DOHH2 (cell line): ENCODE measurements at regions not wholly inside any gene's neighbourhood (a gene's known extent, or its start where the extent isn't known, plus 50 kb on each side); places are given as distances from the start of the nearest gene placed in this dataset.

Experiments used
- H3F3A ChIP-seq: fragments of 200-600 bp; sonication (generic), shearing (Covaris generic); 2 replicates; pipeline ENCODE4 v1.6.0; 2016; ENCODE audit warnings: antibody characterized with exemption, mild to moderate bottlenecking; ENCODE audit not compliant: control insufficient read depth, insufficient read depth
- H3K27ac ChIP-seq: fragments of 200-600 bp; sonication (generic); 2 replicates; pipeline ENCODE4 v1.5.1; 2014; ENCODE audit warnings: low read depth, mild to moderate bottlenecking, low read length, moderate library complexity
- H3K27me3 ChIP-seq: fragments of 200-600 bp; sonication (generic); 2 replicates; pipeline ENCODE4 v1.6.1; 2014; ENCODE audit warnings: mild to moderate bottlenecking, low read length, mixed read lengths; ENCODE audit not compliant: control insufficient read depth
- H3K36me3 ChIP-seq: fragments of 200-600 bp; sonication (generic); 2 replicates; pipeline ENCODE4 v1.6.1; 2014; ENCODE audit warnings: mild to moderate bottlenecking, low read length, moderate library complexity, mixed read lengths; ENCODE audit not compliant: control insufficient read depth
- H3K4me1 ChIP-seq: fragments of 200-600 bp; sonication (generic); 2 replicates; pipeline ENCODE4 v1.6.1; 2014; ENCODE audit warnings: mild to moderate bottlenecking, low read length, mixed read lengths; ENCODE audit not compliant: control insufficient read depth
- H3K4me2 ChIP-seq: fragments of 200-600 bp; sonication (generic); 2 replicates; pipeline ENCODE4 v1.6.0; 2014; ENCODE audit warnings: mild to moderate bottlenecking, low read length, moderate library complexity
- H3K4me3 ChIP-seq: fragments of 200-600 bp; sonication (generic); 2 replicates; pipeline ENCODE4 v1.5.1; 2014; ENCODE audit warnings: mild to moderate bottlenecking, low read length, mixed read lengths
- H3K79me2 ChIP-seq: fragments of 200-600 bp; sonication (generic); 2 replicates; pipeline ENCODE4 v1.6.1; 2014; ENCODE audit warnings: mild to moderate bottlenecking, low read length, mixed read lengths; ENCODE audit not compliant: control insufficient read depth
- H3K9me2 ChIP-seq: fragments of 200-600 bp; sonication (generic); replicated peaks from 2 replicates; pipeline ENCODE4 v1.6.1; 2014; ENCODE audit warnings: mild to moderate bottlenecking, low read length, mixed read lengths; ENCODE audit not compliant: control insufficient read depth
- H3K9me3 ChIP-seq: fragments of 200-600 bp; sonication (generic); 2 replicates; pipeline ENCODE4 v1.6.1; 2014; ENCODE audit warnings: antibody characterized with exemption, low read length, mixed read lengths; ENCODE audit not compliant: control insufficient read depth, insufficient read depth
- H4K20me1 ChIP-seq: fragments of 200-600 bp; sonication (generic); 2 replicates; pipeline ENCODE4 v1.6.0; 2014; ENCODE audit warnings: low read depth, mild to moderate bottlenecking, antibody characterized with exemption, low read length, moderate library complexity; ENCODE audit not compliant: control insufficient read depth, insufficient read depth
- CTCF ChIP-seq: fragments of 200-600 bp; sonication (generic); IDR thresholded peaks from one replicate; pipeline ENCODE4 v1.5.1; 2014; ENCODE audit warnings: antibody characterized with exemption, mild to moderate bottlenecking, low read depth, low read length; ENCODE audit not compliant: poor library complexity, severe bottlenecking
- EZH2phosphoT487 ChIP-seq: fragments of 200-600 bp; sonication (generic); IDR thresholded peaks from 2 replicates; pipeline ENCODE4 v1.6.1; 2017; ENCODE audit warnings: borderline replicate concordance, mild to moderate bottlenecking, antibody characterized with exemption, low read length, moderate library complexity, mixed read lengths

DNA sequence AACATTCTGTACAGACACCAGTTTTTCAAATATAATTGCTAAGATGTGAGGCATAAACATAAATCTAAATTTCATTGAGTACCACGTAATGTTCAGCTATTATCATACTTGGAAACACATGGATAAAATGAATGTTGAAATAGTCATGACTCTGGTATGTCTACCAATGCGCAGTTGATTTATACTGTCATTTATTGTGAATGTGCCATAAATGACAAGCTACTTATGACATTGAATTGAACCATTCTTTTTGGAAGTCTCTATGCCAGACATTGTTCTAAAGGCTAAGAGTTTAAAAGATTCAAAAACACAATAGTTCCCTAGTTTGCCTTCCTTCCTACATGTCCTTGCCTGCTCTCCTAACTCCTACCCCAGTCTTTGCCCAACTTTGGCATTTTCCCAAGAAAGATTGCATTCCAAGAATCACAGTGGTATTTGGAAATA, 96.6 kb upstream of the DMD start:
- H4K20me1 ChIP-seq, result no peaks in the 10 kb centered on the region
- no peaks in the 10 kb centered on the region for H3K9me2 ChIP-seq
- no peak for TF ChIP-seq CTCF
- no peak for TF ChIP-seq EZH2phosphoT487
- no peaks in the 10 kb centered on the region for H3K36me3 ChIP-seq
- H3K4me2 ChIP-seq, result no peak overlapping the region
- H3K4me1 ChIP-seq, result peaks cover 4% of the 10 kb centered on the region
- H3K27me3 ChIP-seq, result no peaks in the 10 kb centered on the region
- H3K27ac ChIP-seq, result no peak overlapping the region
- H3K9me3 ChIP-seq, result no peaks in the 10 kb centered on the region
- H3K4me3 ChIP-seq, result no peak overlapping the region
- H3F3A ChIP-seq, result no peaks in the 10 kb centered on the region
- no peaks in the 10 kb centered on the region for H3K79me2 ChIP-seq

- no peaks in the 10 kb centered on the region for H4K20me1 ChIP-seq
- no peaks in the 10 kb centered on the region for H3K36me3 ChIP-seq
- H3K9me3 ChIP-seq, result no peaks in the 10 kb centered on the region
- H3K4me2 ChIP-seq, result no peak overlapping the region
- no peaks in the 10 kb centered on the region for H3K9me2 ChIP-seq
- no peak overlapping the region for H3K4me3 ChIP-seq
- no peaks in the 10 kb centered on the region for H3K79me2 ChIP-seq
- H3K4me1 ChIP-seq, result no peaks in the 10 kb centered on the region
- no peaks in the 10 kb centered on the region for H3K27me3 ChIP-seq
- TF ChIP-seq EZH2phosphoT487, result no peak
- TF ChIP-seq CTCF, result no peak
- H3F3A ChIP-seq, result no peaks in the 10 kb centered on the region
- H3K27ac ChIP-seq, result no peak overlapping the region
Observed at GRCh38 chrX:33298622-33299021, 87.3 kb upstream of the DMD start.

DNA sequence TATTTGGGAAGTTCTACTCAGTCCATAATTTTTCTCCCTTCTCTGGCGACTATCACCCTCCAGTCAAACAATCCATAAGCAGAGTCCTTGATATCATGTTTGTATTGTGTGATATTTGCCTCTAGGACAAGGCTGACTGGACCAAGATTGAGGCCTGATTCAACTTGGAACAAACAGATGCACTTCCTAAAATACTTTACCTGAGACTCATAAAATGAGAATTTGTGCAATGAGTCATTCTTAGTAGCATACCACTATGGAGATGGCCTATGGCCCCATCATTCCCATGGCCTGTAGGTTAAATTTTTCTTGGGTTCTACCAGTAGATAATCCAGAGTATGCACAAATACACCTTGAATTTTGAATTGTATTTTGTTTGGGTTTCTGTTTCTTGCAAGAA, 74.2 kb upstream of the DMD start:
- H3K79me2 ChIP-seq, result no peaks in the 10 kb centered on the region
- H4K20me1 ChIP-seq, result no peaks in the 10 kb centered on the region
- no peaks in the 10 kb centered on the region for H3K36me3 ChIP-seq
- no peaks in the 10 kb centered on the region for H3F3A ChIP-seq
- TF ChIP-seq EZH2phosphoT487, result no peak
- TF ChIP-seq CTCF, result no peak
- no peak overlapping the region for H3K27ac ChIP-seq
- no peaks in the 10 kb centered on the region for H3K9me3 ChIP-seq
- H3K9me2 ChIP-seq, result no peaks in the 10 kb centered on the region
- no peak overlapping the region for H3K4me2 ChIP-seq
- no peak overlapping the region for H3K4me3 ChIP-seq
- no peaks in the 10 kb centered on the region for H3K4me1 ChIP-seq
- H3K27me3 ChIP-seq, result no peaks in the 10 kb centered on the region

- Histone ChIP-seq H4K20me1 (no peaks in the 10 kb centered on the region), H3K4me3 (no peak overlapping the region), H3K79me2 (no peaks in the 10 kb centered on the region), H3K27me3 (no peaks in the 10 kb centered on the region), H3F3A (no peaks in the 10 kb centered on the region), H3K4me2 (no peak overlapping the region), H3K9me3 (no peaks in the 10 kb centered on the region), H3K9me2 (no peaks in the 10 kb centered on the region), H3K27ac (no peak overlapping the region), H3K36me3 (no peaks in the 10 kb centered on the region), H3K4me1 (no peaks in the 10 kb centered on the region)
- TF ChIP-seq CTCF (no peak), EZH2phosphoT487 (no peak)
Observed at GRCh38 chrX:33277046-33277445, 65.7 kb upstream of the DMD start.
